ENCODE measurements at regions not wholly inside any gene's neighbourhood (a gene's known extent, or its start where the extent isn't known, plus 50 kb on each side); places are given as distances from the start of the nearest gene placed in this dataset.

DNA sequence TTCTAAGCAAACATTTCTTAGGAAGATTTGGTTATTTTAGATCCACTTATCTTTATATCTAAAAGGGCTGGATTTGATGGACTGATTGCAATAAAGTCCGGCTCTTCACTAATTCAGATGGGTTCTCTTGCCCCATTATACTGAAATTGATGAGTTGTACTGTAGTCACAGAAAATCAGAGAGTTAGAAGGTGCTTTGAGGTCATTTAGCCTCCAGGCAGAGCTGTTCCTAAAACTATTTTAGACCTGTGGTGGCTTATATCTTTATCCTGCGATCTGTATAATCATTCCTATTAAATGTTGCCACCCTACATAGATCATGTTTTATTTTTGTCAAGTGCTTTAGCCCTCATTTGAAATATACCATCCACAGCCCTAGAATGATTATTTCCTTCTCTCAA, 61.3 kb upstream of the ATXN1 start:
- TF ChIP-seq CTCF (IDR thresholded peaks at IDR 0.05 in 8 of 11, conservative IDR thresholded peaks at IDR 0.05 in 3 of 11) (no peak), POLR2A (IDR thresholded peaks at IDR 0.05) (no peak), POLR2AphosphoS5 (IDR thresholded peaks at IDR 0.05) (no peak)
